Stimulated activated CD4-positive, alpha-beta T cell treated with anti-CD3 and anti-CD28 coated beads, Interleukin-15, amount 100 ng/mL, for 24 hours (primary cell): ENCODE measurements at regions not wholly inside any gene's neighbourhood (a gene's known extent, or its start where the extent isn't known, plus 50 kb on each side); places are given as distances from the start of the nearest gene placed in this dataset.
"Not testable (repeated sequence)": the region's sequence is repeated elsewhere in the genome, so short reads cannot be mapped to it uniquely, and the experiment has no call there.

Experiments
- DNase-seq: peaks from one replicate; pipeline ENCODE4 v3.0.0-alpha.2; 2020

GRCh38 chr2:156779416-156780120, 343.4 kb downstream of the GPD2 start:
- DNase-seq, result no peak

DNA sequence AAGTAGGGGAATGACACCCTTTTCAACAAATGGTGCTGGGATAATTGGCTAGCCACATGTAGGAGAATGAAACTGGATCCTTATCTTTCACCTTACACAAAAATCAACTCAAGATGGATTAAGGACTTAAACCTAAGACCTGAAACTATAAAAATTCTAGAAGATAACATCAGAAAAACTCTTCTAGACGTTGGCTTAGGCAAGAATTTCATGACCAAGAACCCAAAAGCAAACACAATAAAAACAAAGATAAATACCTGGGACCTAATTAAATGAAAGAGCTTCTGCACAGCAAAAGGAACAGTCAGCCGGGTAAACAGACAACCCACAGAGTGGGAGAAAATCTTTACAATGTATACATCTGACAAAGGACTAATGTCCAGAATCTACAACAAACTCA, 345.5 kb downstream of the GPD2 start:
- DNase-seq, result not testable (repeated sequence)

- DNase-seq, result no peak
Measured at GRCh38 chr2:156784020-156784701, 348.0 kb downstream of the GPD2 start.

DNA sequence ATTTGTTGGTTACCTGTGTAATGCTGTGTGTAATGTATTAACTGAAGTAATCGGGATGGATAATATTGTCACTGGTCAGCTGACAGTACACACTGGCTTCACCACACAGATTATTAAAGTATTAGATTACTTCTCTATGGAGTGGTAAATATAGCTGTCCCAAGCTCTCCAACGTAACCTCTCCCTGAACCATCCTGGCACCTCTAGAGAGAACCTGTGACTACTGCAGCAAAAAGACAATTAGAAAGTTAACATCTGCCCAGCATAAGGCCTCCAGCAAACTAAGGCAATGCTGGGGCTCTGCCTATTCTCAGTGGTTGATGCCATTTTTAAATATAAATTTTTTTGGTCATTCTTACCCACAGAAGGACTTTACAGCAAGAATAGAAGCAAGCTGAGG, 351.3 kb downstream of the GPD2 start:
- DNase-seq, result no peak

GRCh38 chr2:156790343-156791037, 354.3 kb downstream of the GPD2 start:
- no peak for DNase-seq

- no peak for DNase-seq
Measured at GRCh38 chr2:156792242-156792840, 356.2 kb downstream of the GPD2 start.

- no peak for DNase-seq
Measured at GRCh38 chr2:156797832-156798231, 361.7 kb downstream of the GPD2 start.

- no peak for DNase-seq
Measured at GRCh38 chr2:156800065-156800653, 364.0 kb downstream of the GPD2 start.

DNA sequence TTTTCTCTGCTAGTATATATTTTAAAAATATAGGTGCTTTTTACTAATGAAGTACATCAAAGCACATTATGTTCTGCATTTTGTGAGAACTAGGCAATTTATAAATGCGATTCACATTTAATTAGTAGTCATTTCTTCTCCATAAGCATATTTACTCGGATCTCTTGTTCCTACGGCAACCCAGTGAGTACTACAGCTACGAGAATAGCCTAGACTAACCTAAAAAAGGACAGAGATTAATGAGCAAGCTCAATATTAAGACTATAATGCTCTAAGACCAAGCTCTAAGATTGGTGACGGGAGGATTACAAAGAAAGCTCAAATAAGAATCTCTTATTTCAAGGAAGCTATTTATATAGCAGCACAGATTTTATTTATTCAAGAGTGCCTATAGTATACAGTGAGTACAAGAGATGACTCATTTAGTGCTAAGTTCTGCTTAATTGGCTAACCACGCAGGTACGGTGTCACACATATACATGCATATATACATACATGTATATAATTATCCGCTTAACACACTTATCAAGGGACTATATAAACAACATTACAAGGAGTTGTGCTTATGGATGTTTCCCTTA, 364.7 kb downstream of the GPD2 start:
- no peak for DNase-seq

DNA sequence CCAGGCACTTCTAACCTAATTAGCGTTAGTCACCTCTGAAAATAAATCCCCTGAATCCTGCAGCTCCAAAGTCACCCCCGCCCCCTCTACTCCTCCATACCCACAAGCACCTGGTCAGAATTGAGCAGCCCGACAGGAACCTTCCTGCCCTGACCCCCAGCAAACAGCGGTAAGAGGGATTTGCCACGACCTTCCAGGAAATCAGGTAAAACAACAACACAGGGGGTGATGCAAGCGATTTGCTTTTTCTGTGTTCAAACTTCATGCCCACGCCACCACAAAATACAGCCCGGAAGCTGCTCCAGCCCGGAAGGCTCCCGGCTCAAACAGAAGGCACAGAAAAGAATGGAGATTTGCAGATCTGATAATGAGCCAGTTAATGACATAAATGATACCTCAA, 367.1 kb downstream of the GPD2 start:
- DNase-seq, result no peak

- no peak for DNase-seq
Measured at GRCh38 chr2:156803967-156804366, 367.8 kb downstream of the GPD2 start.

DNA sequence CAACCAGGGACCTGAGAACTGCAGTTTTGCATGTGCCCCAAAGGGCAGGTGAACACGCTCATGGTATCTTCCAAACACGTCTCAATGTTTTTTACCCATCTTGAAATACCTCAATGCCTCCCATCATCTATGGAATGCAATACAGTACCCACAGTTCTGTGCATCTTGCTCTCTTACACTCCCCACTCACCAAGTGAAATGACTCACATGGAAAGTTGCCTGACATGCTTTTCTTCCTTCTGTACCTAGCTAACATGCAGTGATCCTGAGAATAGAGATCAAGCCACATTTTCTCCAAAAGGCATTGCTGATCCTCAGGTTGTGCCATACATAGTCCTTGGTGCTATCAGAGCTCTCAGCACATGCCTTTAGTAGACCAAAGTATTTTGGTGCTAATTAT, 373.9 kb downstream of the GPD2 start:
- DNase-seq, result no peak

GRCh38 chr2:156812496-156812895, 376.3 kb downstream of the GPD2 start:
- DNase-seq, result no peak

- DNase-seq, result no peak
Measured at GRCh38 chr2:156817430-156817829, 381.3 kb downstream of the GPD2 start.

GRCh38 chr2:156818221-156818620, 382.0 kb downstream of the GPD2 start:
- DNase-seq, result no peak

DNA sequence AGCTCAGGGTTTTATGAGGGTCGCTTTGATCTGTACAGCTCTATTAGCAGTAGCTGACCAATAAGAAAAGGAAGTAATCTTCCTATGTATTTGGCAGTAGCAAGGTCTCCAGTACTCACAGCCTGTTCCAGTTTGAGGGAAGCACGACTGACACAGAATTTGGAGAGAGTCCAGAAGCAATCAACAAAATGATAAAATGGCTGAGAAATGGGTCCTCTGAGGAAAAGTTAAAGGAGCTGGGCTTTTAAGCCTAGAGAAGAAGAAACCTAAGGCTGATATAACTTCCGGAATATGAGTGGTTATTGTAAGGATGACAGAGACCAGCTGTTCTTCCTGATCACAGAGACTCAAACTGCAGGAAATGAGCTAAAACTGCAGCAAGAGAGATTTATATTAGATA, 382.8 kb downstream of the GPD2 start:
- no peak for DNase-seq

DNA sequence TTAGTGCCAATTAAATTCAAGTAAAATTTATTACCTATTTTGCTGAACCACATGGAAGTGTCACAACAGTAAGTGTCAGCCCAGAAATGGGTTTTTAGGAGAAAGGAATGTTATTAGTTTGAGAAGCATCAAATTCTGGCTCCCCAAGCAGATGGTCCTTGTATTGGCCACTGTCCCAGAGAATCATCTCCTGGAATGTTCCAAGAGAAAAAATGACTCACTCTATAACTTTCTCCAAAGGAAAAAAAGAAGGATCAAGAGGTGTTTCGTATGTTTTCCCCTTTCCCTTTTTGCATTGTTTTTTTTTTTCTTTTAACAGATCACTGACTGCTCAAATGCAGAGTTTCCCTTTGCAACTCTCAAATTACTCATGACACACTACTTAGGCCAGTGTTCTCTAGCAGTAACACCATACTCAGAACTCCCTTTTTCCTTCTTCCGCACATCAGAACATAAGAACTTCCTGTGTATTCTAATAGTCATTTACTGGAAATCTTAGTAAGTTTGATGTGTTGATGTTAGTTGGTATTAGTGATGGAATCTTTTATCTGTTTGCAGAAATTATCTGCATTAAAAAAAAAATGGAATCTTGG, 390.3 kb downstream of the GPD2 start:
- no peak for DNase-seq

- DNase-seq, result no peak
Measured at GRCh38 chr2:156834431-156834830, 398.3 kb downstream of the GPD2 start.

GRCh38 chr2:156837635-156838370, 401.6 kb downstream of the GPD2 start:
- DNase-seq, result no peak

DNA sequence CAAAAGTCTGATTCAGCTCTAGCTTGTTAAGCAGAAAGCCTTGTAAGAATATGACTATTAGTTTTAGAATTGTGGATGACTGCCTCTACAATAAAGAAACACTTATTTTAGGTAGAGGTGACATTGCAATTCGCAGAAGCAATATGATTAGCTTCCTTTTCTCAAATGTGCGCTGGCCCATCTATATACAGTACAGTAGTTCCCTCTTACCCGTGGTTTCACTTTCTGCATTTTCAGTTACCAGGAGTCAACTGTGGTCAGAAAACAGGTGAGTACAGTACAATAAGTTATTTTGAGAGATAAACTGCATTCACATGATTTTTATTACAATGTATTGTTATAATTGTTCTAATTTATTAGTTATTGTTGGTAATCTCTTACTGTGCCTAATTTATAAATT, 405.1 kb downstream of the GPD2 start:
- DNase-seq, result no peak

- DNase-seq, result no peak
Measured at GRCh38 chr2:156845806-156846558, 409.8 kb downstream of the GPD2 start.
